Prostate gland (tissue), 2 donors: ENCODE measurements at regions not wholly inside any gene's neighbourhood (a gene's known extent, or its start where the extent isn't known, plus 50 kb on each side); places are given as distances from the start of the nearest gene placed in this dataset.

Source experiments
- CTCF ChIP-seq, 4 experiments: fragments of 200-600 bp in 2 of 4; fragments of 450-650 bp in 2 of 4; sonication (generic) in 2 of 4; IDR thresholded peaks; 1 replicate in 3 of 4; 2 replicates in 1 of 4; pipeline ENCODE4 v1.5.1; 2016 to 2019; ENCODE audit warnings: antibody characterized with exemption in 4 of 4, mild to moderate bottlenecking in 2 of 4, moderate library complexity in 2 of 4
- POLR2A ChIP-seq: fragments of 450-650 bp; IDR thresholded peaks from one replicate; pipeline ENCODE4 v1.6.1; 2016; ENCODE audit warnings: antibody characterized with exemption, mild to moderate bottlenecking
- POLR2AphosphoS5 ChIP-seq: sonication (generic); formaldehyde crosslinking; IDR thresholded peaks from one replicate; pipeline ENCODE4 v1.6.1; 2017; ENCODE audit warnings: antibody characterized with exemption

DNA sequence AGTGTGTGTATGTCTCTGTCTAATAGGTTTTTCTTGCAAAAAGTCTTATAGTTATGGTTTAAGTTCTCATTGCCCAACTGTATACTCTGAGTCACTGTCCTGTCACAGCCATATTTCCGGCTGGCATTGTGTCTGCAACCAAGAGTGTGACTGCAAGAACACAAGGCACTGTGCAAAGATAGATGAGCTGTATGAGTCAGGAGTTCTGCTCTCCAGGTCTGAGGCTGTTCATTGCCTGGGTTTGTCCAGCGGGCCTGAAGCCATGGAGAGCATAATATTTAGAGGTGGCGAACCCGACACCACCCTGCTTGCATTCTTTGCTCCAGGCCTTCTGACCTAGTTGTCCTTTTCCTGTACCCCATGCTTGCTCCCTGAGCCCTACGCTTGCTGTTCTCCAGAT, 50.9 kb upstream of the CNIH3 start:
- TF ChIP-seq CTCF (IDR thresholded peaks at IDR 0.05) (no peak), POLR2AphosphoS5 (no peak), POLR2A (no peak)
